GM19043 (cell line): ENCODE measurements at regions not wholly inside any gene's neighbourhood (a gene's known extent, or its start where the extent isn't known, plus 50 kb on each side); places are given as distances from the start of the nearest gene placed in this dataset.
A peak's percentile ranks its signal among the peaks of the same experiment; 100 is the strongest.

Source experiments
- ATAC-seq: cut with Tn5 transposase; IDR thresholded peaks from one replicate; pipeline ENCODE4 v1.9.1; 2021; ENCODE audit warnings: low read depth; ENCODE audit not compliant: unreplicated experiment

DNA sequence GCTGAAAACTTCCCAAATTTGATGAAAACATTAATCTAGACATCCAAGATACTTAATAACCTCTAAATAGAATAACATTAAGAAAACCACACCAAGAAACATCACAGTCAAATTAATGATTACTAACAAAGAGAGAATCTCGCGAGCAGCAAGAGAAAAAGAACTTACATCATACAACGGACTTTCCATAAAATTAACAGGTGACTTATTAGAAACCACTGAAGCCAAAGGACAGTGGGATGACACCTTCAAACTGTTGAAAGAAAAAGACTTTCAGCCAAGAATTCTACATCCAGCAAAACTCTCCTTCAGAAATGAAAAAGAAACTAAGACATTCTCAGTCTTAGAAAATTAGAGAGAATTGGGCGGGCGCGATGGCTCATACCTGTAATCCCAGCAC is 232.0 kb downstream of the SNCA start:
- no peak for ATAC-seq

DNA sequence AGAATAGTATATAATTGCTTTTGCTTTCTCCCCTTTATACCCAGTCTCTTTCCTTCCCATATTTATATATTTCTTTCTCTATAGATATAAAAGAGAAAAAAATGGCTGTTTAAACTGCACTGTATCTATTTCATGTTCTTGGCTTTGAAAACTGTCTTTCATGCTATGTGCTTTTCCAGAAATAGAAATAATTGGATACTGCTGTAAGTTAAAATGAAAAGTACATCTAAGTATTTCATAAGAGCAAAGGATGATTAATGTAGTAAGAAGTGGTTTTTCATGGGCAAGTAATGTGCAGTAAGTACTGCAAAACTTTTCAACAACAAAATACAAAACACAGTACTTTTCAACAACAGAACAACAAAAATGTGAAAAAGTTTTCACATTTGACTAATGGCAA is 237.9 kb downstream of the SNCA start:
- no peak for ATAC-seq

DNA sequence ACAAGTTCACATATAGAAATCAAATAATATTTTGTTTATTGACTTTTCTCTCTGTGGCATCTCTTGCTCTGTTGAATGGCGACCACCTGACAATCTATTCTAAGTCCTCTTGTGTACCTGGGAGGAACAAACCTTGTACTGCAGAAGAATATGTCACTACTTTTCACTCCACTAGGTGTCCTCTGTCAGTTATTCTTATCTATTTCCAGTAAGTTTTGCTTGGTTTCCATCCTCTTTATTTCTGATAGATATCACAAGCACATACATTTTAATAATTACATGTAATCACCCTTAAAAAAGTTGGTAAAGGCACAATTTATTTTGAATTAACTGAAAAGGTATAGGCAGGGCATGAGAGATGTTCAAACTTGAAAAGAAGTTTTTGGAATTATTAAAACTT is 238.4 kb downstream of the SNCA start:
- no peak for ATAC-seq

DNA sequence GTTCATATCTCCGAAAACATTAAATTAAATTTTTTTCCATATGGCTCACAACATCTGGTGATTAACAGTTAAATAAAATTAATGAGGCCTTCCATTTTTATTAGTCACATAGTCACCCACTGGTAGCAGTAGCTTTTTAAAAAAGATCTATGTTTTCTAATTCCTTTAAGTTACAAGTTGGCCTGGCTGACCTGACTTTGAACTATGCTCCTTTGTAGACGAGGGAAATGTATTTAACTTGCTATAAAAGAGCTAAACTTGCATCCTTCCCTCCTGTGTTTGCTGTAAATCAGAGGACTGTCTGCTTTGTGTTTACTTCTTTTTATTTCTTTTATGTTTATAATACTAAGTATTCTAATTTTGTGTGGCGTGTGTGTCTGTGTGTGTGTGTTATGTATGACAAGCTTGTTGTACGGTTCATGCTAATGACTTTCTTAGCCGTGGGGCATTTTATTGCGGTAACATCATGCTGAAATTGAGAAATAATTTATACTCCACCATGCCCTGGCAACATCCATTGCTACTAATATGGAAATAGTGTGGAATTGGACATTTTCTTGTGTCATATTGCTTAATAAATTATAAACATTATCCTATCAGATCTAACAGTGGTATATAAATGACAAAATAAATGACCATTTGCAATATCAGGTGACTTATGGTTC is 241.7 kb downstream of the SNCA start:
- ATAC-seq: no peak

DNA sequence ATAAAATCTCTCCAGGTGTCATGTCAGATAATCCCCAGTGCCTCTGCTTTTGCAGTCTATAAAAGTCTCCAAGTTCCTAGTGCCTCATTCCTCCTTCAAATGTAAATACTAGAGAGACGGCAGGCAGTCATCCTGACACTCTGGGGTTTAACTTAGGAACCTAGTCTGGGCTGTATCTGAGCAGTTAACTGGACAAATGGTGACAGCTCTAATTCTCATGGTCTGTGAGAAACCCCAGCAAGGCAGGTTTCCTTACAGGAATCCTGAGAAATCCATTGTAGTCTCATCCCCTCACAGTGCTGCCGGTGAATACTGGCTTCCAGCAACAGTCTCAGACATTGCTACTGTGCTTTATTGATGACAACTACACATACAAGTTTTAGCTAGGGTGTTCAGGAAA is 246.8 kb downstream of the SNCA start:
- ATAC-seq: no peak

DNA sequence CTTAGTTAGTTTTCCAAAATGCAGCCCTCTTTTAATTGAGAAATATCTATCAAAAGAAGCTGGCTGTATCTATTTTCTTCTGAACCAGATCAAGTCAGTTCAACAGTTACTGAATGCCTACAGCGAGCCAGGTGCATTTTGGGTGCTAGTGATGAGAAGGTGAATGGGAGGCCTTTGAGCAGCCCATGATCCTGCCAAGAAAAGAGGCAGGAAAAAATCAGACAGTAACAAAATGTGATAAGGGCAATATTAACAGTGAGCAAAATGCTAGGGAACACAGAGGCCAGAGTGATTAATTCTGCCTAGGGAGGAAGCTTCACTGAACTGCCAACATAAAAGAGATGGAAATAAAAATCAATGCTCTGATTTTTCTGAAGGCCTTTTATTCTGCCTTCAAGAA is 248.5 kb downstream of the SNCA start:
- no peak for ATAC-seq

DNA sequence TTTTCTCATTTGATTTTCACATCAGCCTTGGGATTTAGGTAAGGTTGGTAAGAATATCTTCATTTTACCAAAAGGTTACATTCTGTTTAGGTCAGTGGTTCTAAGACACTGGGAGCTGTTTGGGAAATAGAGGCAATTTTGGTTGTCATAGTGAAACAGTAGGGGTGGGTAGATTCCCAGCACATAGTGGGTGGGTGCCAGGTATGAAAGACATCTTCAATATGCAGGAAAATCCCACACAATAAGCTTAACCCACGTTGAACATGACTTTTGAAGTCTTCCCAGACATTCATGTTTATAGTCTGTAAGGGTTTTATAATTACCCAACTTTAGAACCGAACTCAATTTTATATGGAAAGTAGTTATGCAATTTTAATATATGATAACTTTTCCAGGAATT is 249.6 kb downstream of the SNCA start:
- ATAC-seq: no peak

DNA sequence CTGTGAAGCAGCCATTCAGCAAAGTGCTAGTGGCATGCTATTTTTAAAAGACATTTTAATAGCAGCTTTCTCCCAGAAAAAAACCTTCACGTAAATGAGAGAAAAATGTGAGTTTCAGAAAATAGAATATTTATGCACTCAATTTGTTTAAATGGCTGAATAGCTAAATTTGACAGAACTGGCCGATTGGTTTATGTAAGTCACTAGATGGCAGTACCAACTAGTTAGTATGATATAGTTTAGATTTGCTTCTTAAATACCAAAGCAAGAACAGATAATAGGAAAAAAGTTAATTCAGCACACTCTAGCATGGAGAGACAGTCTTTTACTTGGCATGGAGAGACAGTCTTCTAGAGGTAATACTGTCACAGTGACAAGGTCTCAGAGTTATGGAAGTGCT is 250.1 kb downstream of the SNCA start:
- no peak for ATAC-seq

DNA sequence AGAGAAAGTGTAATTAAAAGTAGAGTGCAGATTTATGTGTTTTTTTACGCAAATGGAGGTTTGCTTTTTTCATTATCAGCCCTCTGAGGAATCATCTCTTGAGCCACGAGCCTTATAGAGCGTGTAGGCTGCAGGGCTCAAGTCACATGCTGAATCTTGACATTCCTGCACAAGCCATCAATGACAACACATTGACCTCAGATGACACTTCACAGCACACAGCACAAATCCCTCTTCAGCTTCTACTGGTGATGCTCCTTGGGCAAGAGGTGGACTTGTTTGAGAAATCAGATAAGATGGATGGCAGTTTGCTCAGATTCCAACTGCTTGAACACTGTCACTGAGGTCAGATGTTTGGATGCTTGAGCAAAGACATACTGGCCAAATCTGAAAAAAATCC is 250.6 kb downstream of the SNCA start:
- no peak for ATAC-seq

DNA sequence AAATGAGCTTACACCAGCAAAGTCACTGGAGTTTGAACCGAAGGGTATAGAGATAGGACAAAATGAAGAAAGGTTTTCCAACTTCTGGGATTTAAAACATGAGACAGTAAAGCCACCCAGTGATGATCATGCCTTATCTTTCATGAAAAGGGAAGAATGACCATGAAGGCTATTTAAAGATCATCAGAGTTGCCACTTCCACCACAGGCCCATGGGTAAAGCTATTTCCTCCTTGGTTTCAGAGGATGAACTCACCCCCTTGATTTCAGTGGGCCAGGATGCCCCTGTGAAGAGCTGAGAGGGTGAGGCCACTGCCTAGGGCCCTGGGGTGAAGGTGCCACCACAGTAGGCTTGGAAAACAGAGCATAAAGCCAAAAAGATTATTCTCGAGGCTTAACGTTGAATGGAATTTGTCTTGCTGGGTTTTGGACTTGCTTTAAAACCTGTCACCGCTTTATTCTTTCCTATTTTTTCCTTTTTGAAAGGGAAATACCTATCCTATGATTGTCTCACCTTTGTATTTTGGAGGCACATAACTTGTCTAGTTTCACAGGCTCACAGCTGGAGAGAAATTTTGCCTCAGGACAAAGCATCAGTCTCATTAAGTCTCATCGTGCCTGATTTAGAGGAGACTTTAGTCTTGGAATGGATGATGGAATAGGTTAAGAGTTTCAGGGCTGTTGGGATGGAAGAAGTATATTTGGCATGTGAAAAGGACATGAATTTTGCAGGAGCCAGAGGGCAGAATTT is 254.0 kb downstream of the SNCA start:
- ATAC-seq: no peak

DNA sequence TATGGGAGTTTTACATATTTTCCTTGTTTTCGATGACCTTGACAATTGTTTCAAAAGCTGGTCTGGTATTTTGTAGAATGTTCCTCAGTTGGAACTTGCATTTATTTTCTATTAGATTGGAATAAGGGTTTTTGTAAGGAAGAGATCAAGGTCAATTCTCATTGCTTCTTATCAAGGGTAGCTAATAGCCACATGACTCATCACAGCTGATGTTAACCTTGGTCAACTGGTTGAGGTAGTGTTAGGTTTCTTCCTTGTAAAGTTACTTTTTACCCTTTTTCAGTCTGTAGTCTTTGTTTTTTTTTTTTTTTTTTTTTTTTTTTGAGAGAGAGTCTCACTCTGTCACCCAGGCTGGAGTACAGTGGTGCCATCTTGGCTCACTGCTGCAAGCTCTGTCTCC is 257.2 kb downstream of the SNCA start:
- ATAC-seq: no peak

DNA sequence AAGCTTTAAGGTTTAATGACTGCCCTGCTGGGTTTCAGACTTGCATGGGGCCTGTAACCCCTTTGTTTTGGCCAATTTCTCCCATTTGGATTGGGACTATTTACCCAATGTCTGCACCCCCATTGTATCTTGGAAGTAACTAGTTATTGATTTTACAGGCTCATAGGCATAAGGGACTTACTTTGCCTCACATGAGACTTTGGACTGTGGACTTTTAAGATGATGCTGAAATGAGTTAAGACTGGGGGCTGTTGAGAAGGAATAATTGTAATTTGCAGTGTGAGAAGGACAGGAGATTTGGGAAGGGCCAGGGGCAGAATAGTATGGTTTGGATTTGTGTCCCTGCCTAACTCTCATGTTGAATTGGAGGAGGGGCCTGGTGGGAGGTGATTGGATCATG is 260.7 kb downstream of the SNCA start:
- no peak for ATAC-seq

DNA sequence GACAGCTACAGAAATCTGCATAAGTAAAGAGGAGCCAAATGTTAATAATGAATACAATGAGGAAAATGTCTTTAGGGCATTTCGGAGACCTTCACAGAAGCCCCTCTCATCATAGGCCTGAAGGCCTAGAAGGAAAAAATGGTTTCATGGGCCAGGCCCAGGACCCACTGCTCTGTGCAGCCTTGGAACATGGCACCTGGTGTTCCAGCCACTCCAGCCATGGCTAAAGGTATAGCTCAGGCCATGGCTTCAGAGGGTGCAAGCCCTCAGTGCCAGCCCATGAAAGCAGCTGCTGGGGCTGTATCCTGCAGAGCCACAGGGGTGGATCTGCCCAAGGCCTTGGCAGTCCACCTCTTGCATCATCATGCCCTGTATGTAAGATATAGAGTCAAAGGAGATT is 261.1 kb downstream of the SNCA start:
- no peak for ATAC-seq

DNA sequence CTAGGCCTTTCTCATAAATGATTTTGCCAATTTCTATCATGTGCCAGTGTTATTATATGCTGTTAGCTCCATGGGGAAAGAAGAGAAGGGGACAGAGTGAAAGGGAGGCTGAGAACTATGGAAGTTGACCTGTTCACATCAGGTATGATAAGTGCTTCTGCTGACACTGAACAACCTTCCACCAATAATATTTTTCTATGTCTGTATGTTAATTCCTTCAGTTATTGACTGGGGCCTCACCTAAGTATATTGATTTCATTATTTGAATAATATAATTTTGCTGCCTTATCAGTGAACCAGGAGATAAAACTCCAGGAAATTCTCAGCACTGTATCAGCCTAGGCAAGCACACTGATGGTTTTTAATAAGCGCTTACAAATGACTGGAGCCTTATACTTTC is 262.8 kb downstream of the SNCA start:
- no peak for ATAC-seq

DNA sequence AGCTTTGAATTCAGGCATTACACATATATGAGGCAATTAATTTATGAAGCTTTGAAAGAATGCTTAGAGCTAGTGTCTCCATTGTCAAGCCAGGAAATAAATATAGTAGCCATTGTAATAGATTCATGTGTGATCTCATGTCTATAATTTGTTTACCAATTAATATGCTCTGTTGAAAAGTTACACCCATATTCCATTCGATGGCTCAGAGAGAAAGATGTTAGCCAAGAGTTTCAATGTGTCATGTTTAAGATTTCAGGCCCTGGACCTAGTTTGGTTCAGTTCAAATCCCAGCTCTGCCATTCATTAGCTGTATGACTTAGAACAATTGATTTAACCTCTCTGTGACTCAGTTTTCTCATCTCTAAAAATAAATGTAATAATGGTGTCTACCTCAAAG is 263.3 kb downstream of the SNCA start:
- ATAC-seq: no peak

DNA sequence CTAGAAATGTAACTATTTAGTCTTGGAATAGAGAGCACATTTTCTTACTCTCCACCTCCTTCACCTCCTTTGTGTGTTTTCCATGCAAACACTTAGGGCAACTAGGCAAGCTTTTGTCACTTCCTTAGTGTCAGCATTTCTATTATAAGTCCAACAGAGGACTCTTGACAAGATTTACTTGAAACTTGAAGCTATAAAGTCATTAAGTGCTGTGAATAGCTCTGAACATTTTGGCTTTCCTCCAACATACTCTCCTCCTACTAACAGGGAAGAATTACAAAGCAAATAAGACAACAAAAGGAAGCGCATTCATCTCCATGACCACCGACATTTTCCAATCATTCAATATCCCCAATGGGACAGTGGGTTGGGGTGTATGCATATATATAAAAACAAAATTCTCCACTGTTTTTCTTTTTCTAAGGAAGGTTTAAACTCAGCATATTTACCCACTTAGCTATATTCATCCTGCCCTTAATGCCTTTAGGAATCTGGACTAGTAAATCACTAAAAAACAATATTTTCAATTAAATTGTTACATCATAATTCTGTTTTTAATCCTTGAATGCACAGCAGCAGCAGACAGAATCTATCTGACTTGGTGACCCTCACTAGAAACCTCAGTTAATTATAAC is 264.6 kb downstream of the SNCA start:
- ATAC-seq: no peak

DNA sequence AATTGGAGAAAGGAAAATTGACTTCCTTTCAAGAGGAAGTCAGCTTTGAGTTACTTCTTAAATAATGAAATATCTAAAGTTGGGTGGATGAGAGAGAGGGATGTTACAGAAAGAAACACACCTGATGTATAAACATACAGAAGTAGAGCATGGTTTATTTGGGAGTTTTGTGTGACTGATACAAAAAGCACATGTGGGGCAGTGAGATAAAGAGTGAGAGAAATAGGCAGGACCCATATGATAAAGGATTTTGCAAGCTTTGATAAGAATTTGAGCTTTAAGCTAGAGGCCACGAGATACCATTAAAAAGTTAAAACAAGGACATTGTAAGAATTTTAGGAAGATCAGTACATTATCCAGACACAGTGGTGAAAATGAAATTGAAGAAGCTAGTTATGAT is 263.3 kb upstream of the GPRIN3 start:
- ATAC-seq: no peak

DNA sequence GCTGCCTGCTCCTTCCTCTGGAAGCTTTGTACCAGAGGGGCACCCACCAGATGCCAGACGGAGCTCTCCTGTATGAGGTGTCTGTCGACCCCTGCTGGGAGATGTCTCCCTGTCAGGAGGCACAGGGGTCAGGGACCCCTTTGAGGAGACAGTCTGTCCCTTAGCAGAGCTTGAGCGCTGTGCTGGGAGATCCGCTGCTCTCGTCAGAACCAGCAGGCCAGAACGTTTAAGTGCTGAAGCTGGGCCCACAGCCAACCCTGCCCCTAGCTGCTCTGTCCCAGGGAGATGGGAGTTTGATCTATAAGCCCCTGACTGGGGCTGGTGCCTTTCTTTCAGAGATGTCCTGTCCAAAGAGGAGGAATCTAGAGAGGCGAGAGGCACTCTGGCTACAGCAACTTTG is 260.3 kb upstream of the GPRIN3 start:
- no peak for ATAC-seq

DNA sequence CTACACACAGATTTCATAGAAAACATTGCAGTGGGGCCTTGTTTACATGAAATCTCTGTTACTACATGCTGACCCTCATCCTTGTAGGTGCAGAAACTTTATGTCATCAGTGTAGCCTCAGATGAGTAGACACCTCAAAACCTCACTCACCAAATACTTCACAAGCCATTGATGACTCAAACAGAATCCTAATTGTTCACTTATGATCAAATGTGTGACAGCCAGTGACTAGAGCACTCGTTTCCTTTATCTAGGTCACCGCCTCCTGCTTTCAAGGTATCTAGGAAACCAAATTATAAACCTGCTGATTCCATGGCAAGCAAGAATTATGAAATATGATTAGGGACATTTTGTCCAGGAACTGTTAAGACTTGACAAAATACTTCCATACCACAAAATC is 255.8 kb upstream of the GPRIN3 start:
- ATAC-seq: peak; percentile 73

DNA sequence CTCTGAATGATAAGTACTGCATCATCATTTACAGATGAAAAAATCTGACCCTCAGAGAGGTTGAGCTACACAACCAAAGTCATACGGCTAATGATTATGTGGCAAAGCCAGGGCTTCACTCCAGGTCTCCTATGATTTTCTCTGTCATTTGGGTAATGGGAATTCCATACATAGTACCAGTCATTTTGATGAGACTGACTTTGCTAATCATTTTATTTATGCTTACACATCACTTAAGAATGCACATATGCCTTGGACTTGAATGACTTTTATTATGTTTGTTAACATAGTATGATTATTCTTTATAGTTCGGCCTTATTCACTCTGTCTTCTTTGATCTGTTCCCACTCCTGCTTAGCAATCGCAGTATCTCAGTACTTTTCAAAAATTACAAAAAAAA is 255.1 kb upstream of the GPRIN3 start:
- no peak for ATAC-seq

DNA sequence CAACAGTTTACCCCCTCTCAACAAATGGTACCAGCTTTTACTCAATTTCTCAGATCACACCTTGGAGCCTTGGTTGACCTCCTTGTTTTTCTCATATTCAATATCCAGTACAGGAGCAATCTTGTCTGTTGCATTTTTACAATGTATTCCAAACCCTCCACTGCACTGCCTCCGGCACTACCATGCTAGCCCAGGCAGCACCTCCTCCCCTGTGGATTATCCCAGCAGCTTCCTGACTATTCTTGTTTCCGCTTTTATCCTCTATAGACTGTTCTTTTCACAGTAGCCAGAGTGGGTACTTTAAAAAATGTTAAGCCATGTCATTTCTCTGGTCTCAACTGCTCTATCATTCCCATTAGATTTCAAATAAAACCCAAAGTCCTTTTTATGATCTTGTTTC is 253.4 kb upstream of the GPRIN3 start:
- ATAC-seq: no peak

DNA sequence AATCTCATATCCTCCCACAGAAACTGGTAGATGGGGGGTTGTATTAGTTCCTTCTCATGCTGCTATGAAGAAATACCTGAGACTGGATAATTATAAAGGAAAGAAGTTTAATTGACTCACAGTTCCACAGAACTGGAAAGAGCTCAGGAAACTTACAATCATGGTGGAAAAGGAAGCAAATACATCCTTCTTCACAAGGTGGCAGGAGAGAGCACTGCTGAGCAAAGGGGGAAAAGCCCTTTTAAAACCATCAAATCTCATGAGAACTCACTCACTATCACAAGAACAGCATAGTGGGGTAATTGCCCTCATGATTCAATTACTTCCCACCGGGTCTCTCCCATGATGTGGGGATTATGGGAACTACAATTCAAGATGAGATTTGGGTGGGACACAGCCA is 250.5 kb upstream of the GPRIN3 start:
- no peak for ATAC-seq
